ELF-1 (cell line): ENCODE measurements at regions not wholly inside any gene's neighbourhood (a gene's known extent, or its start where the extent isn't known, plus 50 kb on each side); places are given as distances from the start of the nearest gene placed in this dataset.
"Not testable (repeated sequence)": the region's sequence is repeated elsewhere in the genome, so short reads cannot be mapped to it uniquely, and the experiment has no call there.

Experiments
- DNase-seq: peaks from one replicate; pipeline ENCODE4 v3.0.0-alpha.2; 2016; ENCODE audit warnings: low read depth, low spot score

- DNase-seq: peak; percentile 62
Observed at GRCh38 chr22:48827904-48828555, 999.6 kb downstream of the BRD1 start.

GRCh38 chr22:48827268-48827846 lies 1000.3 kb downstream of the BRD1 start:
- DNase-seq: peak; percentile 31

DNA sequence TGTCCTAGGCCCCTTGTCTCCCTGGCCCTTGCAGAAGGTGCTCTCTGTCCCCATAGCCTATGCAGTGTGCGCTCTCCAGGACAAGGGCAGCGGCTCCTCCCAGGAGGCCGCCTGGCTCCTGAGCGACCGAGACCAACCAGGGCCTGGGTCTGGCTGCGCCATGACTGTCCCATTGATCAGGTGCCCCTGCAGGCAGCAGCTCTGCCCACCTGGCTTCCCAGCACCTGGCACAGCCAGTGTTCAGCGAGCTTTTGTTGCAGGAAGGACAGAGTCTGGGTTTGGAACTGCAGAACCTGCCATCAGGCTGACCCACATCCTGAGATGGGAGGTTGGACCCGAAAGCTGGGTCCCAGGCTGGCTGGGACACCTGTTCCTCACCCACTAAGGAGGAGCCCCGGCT lies 1001.1 kb downstream of the BRD1 start:
- DNase-seq: no peak

GRCh38 chr22:48825802-48826520 lies 1001.7 kb downstream of the BRD1 start:
- DNase-seq: no peak

DNA sequence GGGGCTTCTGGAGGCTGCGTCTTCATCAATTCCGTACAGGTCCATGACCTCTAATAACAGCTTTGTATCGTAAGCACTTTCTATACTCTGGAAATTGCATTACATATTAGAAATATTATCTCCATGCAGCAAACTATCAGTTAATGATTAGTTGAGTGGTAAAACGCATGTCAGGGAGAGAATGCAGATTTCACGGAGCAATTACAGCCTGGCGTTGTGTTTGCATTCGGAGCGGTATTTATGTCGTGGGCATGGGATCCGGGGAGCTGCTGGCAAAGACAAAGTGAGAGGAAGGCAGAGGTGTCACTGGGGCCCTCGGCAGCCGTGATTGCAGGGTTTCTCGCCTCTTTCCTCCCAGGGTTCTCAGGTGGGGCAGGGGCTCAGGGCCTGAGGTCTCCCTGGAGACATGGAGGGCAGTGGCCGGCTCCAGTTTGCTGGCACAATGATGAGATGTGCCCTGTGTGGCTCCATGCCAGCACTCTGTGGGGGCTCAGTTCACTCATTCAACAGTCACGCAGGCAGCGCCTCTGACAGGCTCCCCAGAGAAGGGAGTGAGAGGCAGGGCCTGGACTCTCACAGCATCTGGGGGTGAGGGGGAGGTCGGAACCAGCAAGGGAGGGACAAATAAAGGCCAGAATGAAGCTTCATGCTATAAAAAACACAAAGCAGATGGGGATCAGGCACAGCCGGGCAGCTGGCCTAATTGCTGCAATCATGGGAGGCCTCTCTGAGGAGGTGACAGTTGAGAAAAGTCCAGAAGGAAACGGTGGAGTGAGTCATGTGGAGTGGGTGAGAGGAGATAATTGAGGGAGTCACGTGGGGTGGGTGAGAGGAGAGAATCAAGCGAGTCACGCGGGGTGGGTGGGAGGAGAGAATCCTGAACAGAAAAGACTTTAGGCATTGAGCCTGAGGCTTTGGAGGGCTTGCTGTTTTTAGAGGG lies 1002.7 kb downstream of the BRD1 start:
- no peak for DNase-seq

DNA sequence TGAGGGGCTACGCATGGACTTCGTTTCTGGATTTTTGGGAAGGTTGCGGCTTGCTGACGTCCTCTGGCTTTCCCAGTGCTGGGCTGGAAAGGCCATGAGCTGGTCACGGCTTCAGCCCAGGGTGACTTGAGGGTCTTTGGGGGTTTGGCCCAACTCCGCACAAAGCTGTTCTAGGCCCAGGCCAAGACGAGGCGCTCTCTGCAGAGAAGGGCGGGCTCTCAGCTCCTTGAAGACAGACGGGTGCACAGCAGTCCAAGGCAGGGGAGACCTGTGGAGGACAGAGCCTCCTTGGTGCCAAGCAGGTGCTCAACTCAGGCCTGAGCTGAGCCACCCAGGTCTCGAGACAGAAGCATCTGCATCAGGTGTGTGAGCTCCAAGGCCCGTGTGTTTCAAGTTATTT lies 1003.7 kb downstream of the BRD1 start:
- DNase-seq: no peak

- no peak for DNase-seq
Observed at GRCh38 chr22:48822278-48823233, 1005.1 kb downstream of the BRD1 start.

- no peak for DNase-seq
Observed at GRCh38 chr22:48821727-48822126, 1005.9 kb downstream of the BRD1 start.

GRCh38 chr22:48821346-48821690 lies 1006.4 kb downstream of the BRD1 start:
- no peak for DNase-seq

GRCh38 chr22:48820481-48821345 lies 1007.0 kb downstream of the BRD1 start:
- DNase-seq: no peak

- no peak for DNase-seq
Observed at GRCh38 chr22:48819961-48820360, 1007.7 kb downstream of the BRD1 start.

- DNase-seq: no peak
Observed at GRCh38 chr22:48819232-48819631, 1008.4 kb downstream of the BRD1 start.

GRCh38 chr22:48817491-48817890 lies 1010.2 kb downstream of the BRD1 start:
- not testable (repeated sequence) for DNase-seq

GRCh38 chr22:48811885-48812284 lies 1015.8 kb downstream of the BRD1 start:
- no peak for DNase-seq

- DNase-seq: no peak
Observed at GRCh38 chr22:48808038-48808960, 1019.4 kb downstream of the BRD1 start.

GRCh38 chr22:48807155-48807554 lies 1020.5 kb downstream of the BRD1 start:
- no peak for DNase-seq

DNA sequence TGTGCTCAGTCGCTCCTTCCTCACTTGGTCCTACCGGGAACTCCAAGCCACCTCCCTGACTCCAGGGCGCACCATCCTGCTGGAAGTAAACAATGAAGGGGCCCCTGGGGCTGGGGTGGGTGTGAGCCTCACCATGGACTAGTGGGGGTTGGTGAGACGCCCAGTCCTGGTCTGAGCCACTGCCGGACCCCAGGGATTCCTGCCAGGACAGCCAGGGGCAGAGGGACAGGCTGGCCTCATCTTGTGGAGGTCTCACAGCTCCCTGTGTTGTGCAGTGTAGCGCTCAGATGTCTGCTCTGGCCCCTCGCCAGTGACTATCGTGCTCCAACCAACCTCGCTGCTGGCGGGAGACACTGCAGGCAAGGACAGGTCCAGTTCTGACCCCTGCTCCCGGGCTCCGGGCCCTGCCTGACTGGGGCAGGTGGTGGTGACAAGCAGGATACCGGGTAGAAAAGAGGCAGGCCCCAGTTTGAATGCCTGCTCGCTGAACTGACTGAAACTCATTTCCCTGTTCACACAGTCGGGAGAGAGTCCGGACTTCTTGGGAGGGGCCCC lies 1021.4 kb downstream of the BRD1 start:
- no peak for DNase-seq

GRCh38 chr22:48805516-48805915 lies 1022.2 kb downstream of the BRD1 start:
- no peak for DNase-seq
